ENCODE measurements at regions not wholly inside any gene's neighbourhood (a gene's known extent, or its start where the extent isn't known, plus 50 kb on each side); places are given as distances from the start of the nearest gene placed in this dataset.

- no peak for TF ChIP-seq CTCF (conservative IDR thresholded peaks at IDR 0.05)
These were observed 74.9 kb downstream of the GLUD2 start for GRCh38 chrX:121122332-121122731.

GRCh38 chrX:121128925-121129877 is 81.8 kb downstream of the GLUD2 start:
- TF ChIP-seq CTCF (conservative IDR thresholded peaks at IDR 0.05): no peak
- H3K27ac ChIP-seq: no peak overlapping the region

More at GRCh38 chrX:121122332-121122731, 74.9 kb downstream of the GLUD2 start:
- H3K27ac ChIP-seq: no peak overlapping the region

- no peak for TF ChIP-seq CTCF (conservative IDR thresholded peaks at IDR 0.05)
- H3K27ac ChIP-seq: no peak overlapping the region
These were observed 85.3 kb downstream of the GLUD2 start for GRCh38 chrX:121132675-121133074.

GRCh38 chrX:121135488-121136207 is 88.2 kb downstream of the GLUD2 start:
- no peak overlapping the region for H3K27ac ChIP-seq
- no peak for TF ChIP-seq CTCF (conservative IDR thresholded peaks at IDR 0.05)

GRCh38 chrX:121146059-121146628 is 98.7 kb downstream of the GLUD2 start:
- TF ChIP-seq CTCF (conservative IDR thresholded peaks at IDR 0.05): no peak
- H3K27ac ChIP-seq: no peak overlapping the region

GRCh38 chrX:121150217-121150616 is 102.8 kb downstream of the GLUD2 start:
- H3K27ac ChIP-seq: no peak overlapping the region
- no peak for TF ChIP-seq CTCF (conservative IDR thresholded peaks at IDR 0.05)

GRCh38 chrX:121151293-121151692 is 103.9 kb downstream of the GLUD2 start:
- H3K27ac ChIP-seq: no peak overlapping the region
- no peak for TF ChIP-seq CTCF (conservative IDR thresholded peaks at IDR 0.05)
